H1 (cell line): ENCODE measurements at regions not wholly inside any gene's neighbourhood (a gene's known extent, or its start where the extent isn't known, plus 50 kb on each side); places are given as distances from the start of the nearest gene placed in this dataset.

Experiments
- JUN ChIP-seq: IDR thresholded peaks from 2 replicates; pipeline ENCODE4 v1.6.1; 2011; ENCODE audit warnings: low read depth, mild to moderate bottlenecking, improper control_type of control experiment, low read length
- TBP ChIP-seq: IDR thresholded peaks from 2 replicates; pipeline ENCODE4 v1.6.1; 2011; ENCODE audit warnings: low read depth, low read length, improper control_type of control experiment
- TF ChIP-seq, protein P1 (sequence below), 3 experiments: IDR thresholded peaks; 1 replicate in 2 of 3; 2 replicates in 1 of 3; pipeline versions ENCODE4 v1.5.1 to v1.6.1; 2011; ENCODE audit warnings: low read length in 3 of 3, mild to moderate bottlenecking in 3 of 3, inconsistent platforms in 2 of 3, low read depth in 1 of 3, moderate library complexity in 1 of 3; ENCODE audit not compliant: insufficient read depth in 1 of 3; ENCODE audit errors: control extremely low read depth in 1 of 3

DNA sequence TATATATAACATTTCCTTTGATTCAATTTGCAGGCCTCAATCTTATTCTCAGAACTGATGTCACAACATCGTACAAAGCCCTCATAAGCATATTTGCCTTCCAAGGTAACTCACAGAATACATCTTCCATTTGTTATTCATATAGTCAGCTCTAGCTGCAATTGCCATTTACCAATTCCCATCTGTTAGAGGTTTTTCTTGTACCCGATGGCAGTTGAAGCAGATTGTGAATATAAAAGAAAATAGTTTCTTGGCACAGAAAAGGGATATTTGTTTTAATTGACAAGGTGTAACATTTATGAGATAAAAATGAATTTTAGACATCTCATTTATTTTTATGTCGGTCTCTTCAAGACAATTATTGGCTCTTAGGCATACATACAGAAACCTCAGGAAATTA is 311.3 kb downstream of the TRIML1 start:
- TF ChIP-seq TBP (no peak), JUN (no peak)
- TF ChIP-seq, protein P1, sequence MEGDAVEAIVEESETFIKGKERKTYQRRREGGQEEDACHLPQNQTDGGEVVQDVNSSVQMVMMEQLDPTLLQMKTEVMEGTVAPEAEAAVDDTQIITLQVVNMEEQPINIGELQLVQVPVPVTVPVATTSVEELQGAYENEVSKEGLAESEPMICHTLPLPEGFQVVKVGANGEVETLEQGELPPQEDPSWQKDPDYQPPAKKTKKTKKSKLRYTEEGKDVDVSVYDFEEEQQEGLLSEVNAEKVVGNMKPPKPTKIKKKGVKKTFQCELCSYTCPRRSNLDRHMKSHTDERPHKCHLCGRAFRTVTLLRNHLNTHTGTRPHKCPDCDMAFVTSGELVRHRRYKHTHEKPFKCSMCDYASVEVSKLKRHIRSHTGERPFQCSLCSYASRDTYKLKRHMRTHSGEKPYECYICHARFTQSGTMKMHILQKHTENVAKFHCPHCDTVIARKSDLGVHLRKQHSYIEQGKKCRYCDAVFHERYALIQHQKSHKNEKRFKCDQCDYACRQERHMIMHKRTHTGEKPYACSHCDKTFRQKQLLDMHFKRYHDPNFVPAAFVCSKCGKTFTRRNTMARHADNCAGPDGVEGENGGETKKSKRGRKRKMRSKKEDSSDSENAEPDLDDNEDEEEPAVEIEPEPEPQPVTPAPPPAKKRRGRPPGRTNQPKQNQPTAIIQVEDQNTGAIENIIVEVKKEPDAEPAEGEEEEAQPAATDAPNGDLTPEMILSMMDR (IDR thresholded peaks at IDR 0.05; ENCODE audit: control extremely low read depth in 1 of 3, insufficient read depth in 1 of 3, low read depth in 1 of 3, low read length in 3 of 3): no peak
